ENCODE measurements at regions not wholly inside any gene's neighbourhood (a gene's known extent, or its start where the extent isn't known, plus 50 kb on each side); places are given as distances from the start of the nearest gene placed in this dataset.
A peak's percentile ranks its signal among the peaks of the same experiment; 100 is the strongest.

GRCh38 chr11:126127898-126128297, 65.2 kb upstream of the CDON start:
- no peak for DNase-seq

- no peak for DNase-seq
Observed at GRCh38 chr11:126127284-126127845, 64.7 kb upstream of the CDON start.

GRCh38 chr11:126124231-126124661, 61.6 kb upstream of the CDON start:
- DNase-seq = no peak

- peak; percentile 56 for DNase-seq
Observed at GRCh38 chr11:126123686-126124085, 61.0 kb upstream of the CDON start.

- DNase-seq = peak; percentile 70
Observed at GRCh38 chr11:126122863-126123262, 60.2 kb upstream of the CDON start.

- DNase-seq = no peak
Observed at GRCh38 chr11:126121296-126121695, 58.6 kb upstream of the CDON start.

GRCh38 chr11:126118806-126119205, 56.1 kb upstream of the CDON start:
- DNase-seq = no peak

GRCh38 chr11:126115816-126116331, 53.2 kb upstream of the CDON start:
- DNase-seq = no peak

GRCh38 chr11:126115127-126115495, 52.4 kb upstream of the CDON start:
- DNase-seq = no peak

GRCh38 chr11:126114486-126115126, 51.9 kb upstream of the CDON start:
- DNase-seq = no peak

GRCh38 chr11:126113963-126114362, 51.3 kb upstream of the CDON start:
- DNase-seq = no peak

- DNase-seq = peak; percentile 79
Observed at GRCh38 chr11:126113515-126113957, 50.9 kb upstream of the CDON start.

- DNase-seq = no peak
Observed at GRCh38 chr11:126113012-126113411, 50.3 kb upstream of the CDON start.

- DNase-seq = peak; percentile 88
Observed at GRCh38 chr11:126112547-126112946, 49.9 kb upstream of the CDON start.
